ENCODE measurements at regions not wholly inside any gene's neighbourhood (a gene's known extent, or its start where the extent isn't known, plus 50 kb on each side); places are given as distances from the start of the nearest gene placed in this dataset.

- TF ChIP-seq CTCF (conservative IDR thresholded peaks at IDR 0.05) (no peak), EZH2 (IDR thresholded peaks at IDR 0.05; ENCODE audit: low read depth) (no peak)
These were observed 179.1 kb upstream of the RAI14 start for GRCh38 chr5:34476941-34477565.

Measured in PC-9 (cell line).